Astrocyte (in vitro differentiated cells and primary cell): ENCODE measurements at regions not wholly inside any gene's neighbourhood (a gene's known extent, or its start where the extent isn't known, plus 50 kb on each side); places are given as distances from the start of the nearest gene placed in this dataset.

Experiments
- DNase-seq: peaks from one replicate; pipeline ENCODE4 v3.0.0-alpha.2; 2010; ENCODE audit warnings: low read depth
- FAIRE-seq: peaks from 2 replicates; lab custom pipeline; 2011; peaks lifted over from hg19 to GRCh38; lab: Jason Lieb, UNC
- H2AFZ ChIP-seq: 2 replicates; pipeline ENCODE4 v1.6.0; 2012; ENCODE audit warnings: low read depth, low read length, inconsistent platforms
- H3K27ac ChIP-seq: 2 replicates; pipeline ENCODE4 v1.5.1; 2011; ENCODE audit warnings: low read depth, low read length, inconsistent platforms
- H3K27me3 ChIP-seq: 2 replicates; pipeline ENCODE4 v1.6.0; 2011; ENCODE audit warnings: low read length, inconsistent platforms; ENCODE audit not compliant: insufficient read depth
- H3K36me3 ChIP-seq: 2 replicates; pipeline ENCODE4 v1.5.1; 2011; ENCODE audit warnings: low read length, inconsistent platforms; ENCODE audit not compliant: insufficient read depth
- H3K4me1 ChIP-seq: 2 replicates; pipeline ENCODE4 v1.5.1; 2011; ENCODE audit warnings: low read length, inconsistent platforms; ENCODE audit not compliant: insufficient read depth
- H3K4me2 ChIP-seq: 2 replicates; pipeline ENCODE4 v1.6.0; 2012; ENCODE audit warnings: low read length, inconsistent platforms
- H3K4me3 ChIP-seq: 2 replicates; pipeline ENCODE4 v1.5.1; 2011; ENCODE audit warnings: low read depth, mild to moderate bottlenecking, low read length, inconsistent platforms; ENCODE audit not compliant: insufficient read depth
- H3K79me2 ChIP-seq: 2 replicates; pipeline ENCODE4 v1.6.0; 2012; ENCODE audit warnings: mild to moderate bottlenecking, low read length, inconsistent platforms; ENCODE audit not compliant: insufficient read depth
- H3K9ac ChIP-seq: 2 replicates; pipeline ENCODE4 v1.6.0; 2012; ENCODE audit warnings: mild to moderate bottlenecking, low read length, inconsistent platforms
- H3K9me3 ChIP-seq: 2 replicates; pipeline ENCODE4 v1.5.1; 2012; ENCODE audit warnings: low read depth, mild to moderate bottlenecking, low read length, inconsistent platforms; ENCODE audit not compliant: insufficient read depth
- H4K20me1 ChIP-seq: 2 replicates; pipeline ENCODE4 v1.6.0; 2012; ENCODE audit warnings: low read length, inconsistent platforms; ENCODE audit not compliant: insufficient read depth
- H3K27ac Mint-ChIP-seq: one replicate; pipeline ENCODE4 v1.8.0; 2021; ENCODE audit warnings: mild to moderate bottlenecking, mixed read lengths; ENCODE audit not compliant: unreplicated experiment
- H3K27me3 Mint-ChIP-seq: one replicate; pipeline ENCODE4 v1.8.0; 2021; ENCODE audit warnings: low read depth, mixed read lengths; ENCODE audit not compliant: unreplicated experiment
- H3K36me3 Mint-ChIP-seq: one replicate; pipeline ENCODE4 v1.8.0; 2021; ENCODE audit warnings: low read depth, mixed read lengths; ENCODE audit not compliant: unreplicated experiment
- H3K4me1 Mint-ChIP-seq: one replicate; pipeline ENCODE4 v1.8.0; 2021; ENCODE audit warnings: low read depth, mixed read lengths; ENCODE audit not compliant: unreplicated experiment
- H3K4me3 Mint-ChIP-seq: one replicate; pipeline ENCODE4 v1.8.0; 2021; ENCODE audit warnings: mild to moderate bottlenecking, moderate library complexity, mixed read lengths; ENCODE audit not compliant: unreplicated experiment
- H3K9me3 Mint-ChIP-seq: one replicate; pipeline ENCODE4 v1.8.0; 2021; ENCODE audit warnings: mild to moderate bottlenecking, mixed read lengths; ENCODE audit not compliant: unreplicated experiment
- EZH2 ChIP-seq: IDR thresholded peaks from 2 replicates; pipeline ENCODE4 v1.6.1; 2012; ENCODE audit warnings: mild to moderate bottlenecking, low read length, inconsistent platforms; ENCODE audit not compliant: insufficient read depth
- TF ChIP-seq, protein P1 (sequence below): IDR thresholded peaks from 2 replicates; pipeline ENCODE4 v1.5.1; 2011; ENCODE audit warnings: low read depth, mild to moderate bottlenecking, inconsistent platforms, low read length, moderate library complexity; ENCODE audit not compliant: insufficient read depth

DNA sequence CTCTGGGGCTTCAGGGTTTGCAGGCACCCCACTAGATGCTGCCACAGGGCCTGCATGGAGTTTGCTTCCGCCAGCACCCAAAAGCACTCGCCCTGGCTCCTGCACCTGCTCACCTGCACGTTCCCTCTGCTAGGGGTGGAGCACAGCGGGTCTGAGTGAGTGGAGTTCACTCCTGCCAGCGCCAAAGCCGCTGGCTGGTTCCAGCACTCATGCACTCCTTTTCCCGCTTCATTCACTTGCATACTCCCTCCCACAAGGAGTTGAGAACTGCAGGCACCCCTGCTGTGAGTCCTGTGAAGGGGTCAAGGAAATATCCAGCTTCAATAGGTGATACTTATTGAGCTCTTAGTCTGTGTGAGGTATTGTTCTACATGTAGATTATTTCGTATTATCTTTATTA is 537.5 kb downstream of the NR2F2 start:
- no peak for TF ChIP-seq EZH2
- TF ChIP-seq, protein P1, sequence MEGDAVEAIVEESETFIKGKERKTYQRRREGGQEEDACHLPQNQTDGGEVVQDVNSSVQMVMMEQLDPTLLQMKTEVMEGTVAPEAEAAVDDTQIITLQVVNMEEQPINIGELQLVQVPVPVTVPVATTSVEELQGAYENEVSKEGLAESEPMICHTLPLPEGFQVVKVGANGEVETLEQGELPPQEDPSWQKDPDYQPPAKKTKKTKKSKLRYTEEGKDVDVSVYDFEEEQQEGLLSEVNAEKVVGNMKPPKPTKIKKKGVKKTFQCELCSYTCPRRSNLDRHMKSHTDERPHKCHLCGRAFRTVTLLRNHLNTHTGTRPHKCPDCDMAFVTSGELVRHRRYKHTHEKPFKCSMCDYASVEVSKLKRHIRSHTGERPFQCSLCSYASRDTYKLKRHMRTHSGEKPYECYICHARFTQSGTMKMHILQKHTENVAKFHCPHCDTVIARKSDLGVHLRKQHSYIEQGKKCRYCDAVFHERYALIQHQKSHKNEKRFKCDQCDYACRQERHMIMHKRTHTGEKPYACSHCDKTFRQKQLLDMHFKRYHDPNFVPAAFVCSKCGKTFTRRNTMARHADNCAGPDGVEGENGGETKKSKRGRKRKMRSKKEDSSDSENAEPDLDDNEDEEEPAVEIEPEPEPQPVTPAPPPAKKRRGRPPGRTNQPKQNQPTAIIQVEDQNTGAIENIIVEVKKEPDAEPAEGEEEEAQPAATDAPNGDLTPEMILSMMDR: no peak
- H3K4me3 ChIP-seq: no peak overlapping the region
- Mint-ChIP-seq H3K36me3 (no peaks in the 10 kb centered on the region), H3K27ac (no peak overlapping the region), H3K9me3 (peaks cover 7% of the 10 kb centered on the region), H3K27me3 (no peaks in the 10 kb centered on the region), H3K4me1 (no peaks in the 10 kb centered on the region), H3K4me3 (no peak overlapping the region)
- FAIRE-seq (no peak), DNase-seq (no peak)
- H3K27ac ChIP-seq: no peak overlapping the region
- no peak overlapping the region for H3K9ac ChIP-seq
- no peaks in the 10 kb centered on the region for H3K79me2 ChIP-seq
- no peaks in the 10 kb centered on the region for H3K36me3 ChIP-seq
- no peaks in the 10 kb centered on the region for H4K20me1 ChIP-seq
- no peaks in the 10 kb centered on the region for H3K4me1 ChIP-seq
- H3K27me3 ChIP-seq: no peaks in the 10 kb centered on the region
- no peak overlapping the region for H3K4me2 ChIP-seq
- H2AFZ ChIP-seq: no peak overlapping the region
- H3K9me3 ChIP-seq: no peaks in the 10 kb centered on the region

DNA sequence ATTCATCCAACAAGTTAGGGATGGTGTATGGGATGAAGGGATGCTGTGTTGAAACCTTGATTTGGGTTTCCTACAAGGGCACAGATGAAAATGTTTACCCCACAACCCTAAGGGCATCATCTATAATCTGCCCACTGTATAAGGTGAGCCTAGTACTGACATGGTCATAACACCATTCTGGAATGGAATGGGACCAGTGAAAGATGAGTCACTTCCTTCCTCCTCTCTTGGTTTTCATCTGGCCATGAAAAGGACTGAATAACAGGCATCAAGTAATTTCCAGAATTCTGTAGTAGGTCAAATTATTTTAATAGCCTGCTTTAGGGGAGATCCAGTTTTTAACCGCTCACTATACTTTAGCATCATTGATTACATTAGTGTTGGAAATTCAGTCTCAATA is 538.6 kb downstream of the NR2F2 start:
- Mint-ChIP-seq H3K36me3 (no peaks in the 10 kb centered on the region), H3K27ac (no peak overlapping the region), H3K9me3 (peaks cover 7% of the 10 kb centered on the region), H3K27me3 (no peaks in the 10 kb centered on the region), H3K4me3 (no peak overlapping the region), H3K4me1 (no peaks in the 10 kb centered on the region)
- H3K9me3 ChIP-seq: no peaks in the 10 kb centered on the region
- DNase-seq: no peak
- FAIRE-seq: no peak
- no peaks in the 10 kb centered on the region for H3K27me3 ChIP-seq
- H3K4me2 ChIP-seq: no peak overlapping the region
- H4K20me1 ChIP-seq: no peaks in the 10 kb centered on the region
- TF ChIP-seq, protein P1: no peak
- TF ChIP-seq EZH2: no peak
- no peak overlapping the region for H3K27ac ChIP-seq
- H3K9ac ChIP-seq: no peak overlapping the region
- no peak overlapping the region for H2AFZ ChIP-seq
- no peaks in the 10 kb centered on the region for H3K36me3 ChIP-seq
- H3K79me2 ChIP-seq: no peaks in the 10 kb centered on the region
- H3K4me3 ChIP-seq: no peak overlapping the region
- H3K4me1 ChIP-seq: no peaks in the 10 kb centered on the region

DNA sequence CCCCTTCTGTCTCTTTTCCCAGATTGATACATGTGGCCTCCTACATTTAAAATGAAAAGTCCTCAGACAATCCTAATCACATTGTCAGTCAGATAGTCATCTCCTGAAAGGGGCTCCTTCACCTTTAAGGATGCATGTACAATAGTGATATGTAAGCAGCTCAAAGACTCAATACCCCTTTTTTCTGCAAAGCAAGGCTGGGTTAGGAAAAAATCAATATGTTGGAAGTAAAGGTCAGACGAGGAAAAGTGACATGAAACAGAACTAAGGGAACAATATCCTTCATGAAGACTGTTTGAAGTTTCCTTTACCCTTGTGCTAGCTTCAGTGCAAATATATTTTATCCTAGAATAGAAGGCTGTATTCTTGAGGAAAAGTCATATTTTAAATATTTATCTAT is 539.3 kb downstream of the NR2F2 start:
- H3K79me2 ChIP-seq: no peaks in the 10 kb centered on the region
- no peak overlapping the region for H3K4me2 ChIP-seq
- H3K27ac Mint-ChIP-seq: no peak overlapping the region
- H2AFZ ChIP-seq: no peak overlapping the region
- no peak overlapping the region for H3K4me3 Mint-ChIP-seq
- H3K9ac ChIP-seq: no peak overlapping the region
- no peaks in the 10 kb centered on the region for H3K4me1 ChIP-seq
- H3K4me3 ChIP-seq: no peak overlapping the region
- H3K27me3 ChIP-seq: no peaks in the 10 kb centered on the region
- H4K20me1 ChIP-seq: no peaks in the 10 kb centered on the region
- no peaks in the 10 kb centered on the region for H3K9me3 ChIP-seq
- H3K4me1 Mint-ChIP-seq: no peaks in the 10 kb centered on the region
- no peak overlapping the region for H3K27ac ChIP-seq
- H3K36me3 Mint-ChIP-seq: no peaks in the 10 kb centered on the region
- FAIRE-seq: no peak
- no peaks in the 10 kb centered on the region for H3K36me3 ChIP-seq
- no peak for DNase-seq
- no peaks in the 10 kb centered on the region for H3K27me3 Mint-ChIP-seq
- H3K9me3 Mint-ChIP-seq: peaks cover 7% of the 10 kb centered on the region
- TF ChIP-seq EZH2: no peak
- TF ChIP-seq, protein P1: no peak
